Panc1 (cell line): ENCODE measurements at regions not wholly inside any gene's neighbourhood (a gene's known extent, or its start where the extent isn't known, plus 50 kb on each side); places are given as distances from the start of the nearest gene placed in this dataset.

Experiments used
- ATAC-seq: fragments of 200-7000 bp; cut with Tn5 transposase; 2 replicates; pipeline ENCODE4 v1.9.1; 2020; ENCODE audit warnings: mild to moderate bottlenecking, moderate library complexity
- BruUV-seq: library from RNA; stranded (reverse); fragments of 400-500 nt; replicated peaks from 2 replicates; lab custom pipeline; 2021; lab: Mats Ljungman, UMichigan
- CTCF ChIA-PET: fragments of 300-600 bp; sonication (Branson Sonifier 250); formaldehyde crosslinking; loops from one replicate; lab custom pipeline; 2022; ENCODE audit warnings: antibody characterized with exemption; lab: Charles Lee
- POLR2A ChIA-PET: fragments of 300-600 bp; sonication (Branson Sonifier 250); formaldehyde crosslinking; loops from one replicate; lab custom pipeline; 2022; ENCODE audit warnings: antibody characterized with exemption; lab: Charles Lee
- DNase-seq: peaks from one replicate; pipeline ENCODE4 v3.0.0-alpha.2; 2010; ENCODE audit warnings: low read depth, low spot score
- H3K27ac ChIP-seq: 2 replicates; pipeline ENCODE4 v1.5.1; 2011; ENCODE audit warnings: mild to moderate bottlenecking, low read length, inconsistent platforms
- H3K27me3 ChIP-seq: fragments of 200-500 bp; sonication (Bioruptor generic); 2 replicates; pipeline ENCODE4 v1.6.0; 2014; ENCODE audit warnings: low read length, inconsistent platforms; ENCODE audit not compliant: control insufficient read depth, insufficient read depth
- H3K36me3 ChIP-seq: fragments of 200-500 bp; sonication (Bioruptor generic); 2 replicates; pipeline ENCODE4 v1.5.1; 2014; ENCODE audit warnings: inconsistent platforms, mild to moderate bottlenecking, low read length, moderate library complexity; ENCODE audit not compliant: control insufficient read depth, insufficient read depth
- H3K4me1 ChIP-seq: 2 replicates; pipeline ENCODE4 v1.5.1; 2011; ENCODE audit warnings: inconsistent platforms, mild to moderate bottlenecking, low read length, moderate library complexity; ENCODE audit not compliant: control insufficient read depth, insufficient read depth
- H3K4me3 ChIP-seq, 2 experiments: 2 replicates each; pipeline ENCODE4 v1.5.1; 2011 to 2012; ENCODE audit warnings: low read depth in 2 of 2, low read length in 2 of 2, mild to moderate bottlenecking in 2 of 2, inconsistent platforms in 1 of 2, moderate library complexity in 1 of 2
- H3K9me3 ChIP-seq: fragments of 200-500 bp; sonication (Bioruptor generic); 2 replicates; pipeline ENCODE4 v1.5.1; 2014; ENCODE audit warnings: low read depth, mild to moderate bottlenecking, inconsistent platforms, low read length, moderate library complexity; ENCODE audit not compliant: control insufficient read depth, insufficient read depth
- CTCF ChIP-seq: fragments of 450-650 bp; IDR thresholded peaks from 2 replicates; pipeline ENCODE4 v1.5.1; 2017; ENCODE audit warnings: mild to moderate bottlenecking
- REST ChIP-seq, 2 experiments: IDR thresholded peaks; 2 replicates each; pipeline ENCODE4 v1.6.1; 2011 to 2012; ENCODE audit warnings: low read depth in 2 of 2, control low read depth in 1 of 2, low read length in 1 of 2, mild to moderate bottlenecking in 1 of 2, moderate library complexity in 1 of 2; ENCODE audit not compliant: insufficient read depth in 1 of 2
- TCF7L2 ChIP-seq: IDR thresholded peaks from 2 replicates; pipeline ENCODE4 v1.6.1; 2011; ENCODE audit warnings: mild to moderate bottlenecking, low read depth, low read length, inconsistent platforms
- in situ Hi-C: cut with HindIII; loops from 2 replicates; pipeline ENCODE4 v1.10.0; 2016; ENCODE audit warnings: low sequenced_read_pairs, low pct_unique_long_range_greater_than_20kb
- intact Hi-C: fragments of 100-400 bp; cut with micrococcal nuclease; formaldehyde crosslinking; loops from one replicate; pipeline ENCODE4 v1.10.0; 2022; ENCODE audit not compliant: unreplicated experiment

GRCh38 chr9:86600291-86600690, 246.1 kb upstream of the TUT7 start:
- Histone ChIP-seq H3K4me1 (no peaks in the 10 kb centered on the region), H3K27ac (no peak overlapping the region), H3K4me3 (no peak overlapping the region), H3K9me3 (no peaks in the 10 kb centered on the region), H3K27me3 (no peaks in the 10 kb centered on the region), H3K36me3 (no peaks in the 10 kb centered on the region)
- ATAC-seq, result no peak
- intact Hi-C loops, result no loop called here
- ChIA-PET CTCF (no interaction called here), POLR2A (no interaction called here)
- TF ChIP-seq REST (IDR thresholded peaks at IDR 0.05; ENCODE audit: insufficient read depth in 1 of 2, low read depth in 2 of 2, low read length in 1 of 2), result no peak
- in situ Hi-C loops, result no loop called here
- BruUV-seq, result no TSS peak
- no peak for DNase-seq

- Histone ChIP-seq H3K27me3 (no peaks in the 10 kb centered on the region), H3K9me3 (no peaks in the 10 kb centered on the region), H3K4me1 (no peaks in the 10 kb centered on the region), H3K36me3 (no peaks in the 10 kb centered on the region), H3K4me3 (no peak overlapping the region), H3K27ac (no peak overlapping the region)
- DNase-seq, result no peak
- no peak for ATAC-seq
- TF ChIP-seq REST (IDR thresholded peaks at IDR 0.05; ENCODE audit: insufficient read depth in 1 of 2, low read depth in 2 of 2, low read length in 1 of 2), result no peak
- TF ChIP-seq TCF7L2, result no peak
- no peak for TF ChIP-seq CTCF
- POLR2A ChIA-PET, result no interaction called here
- no TSS peak for BruUV-seq
- intact Hi-C loops (no loop called here), in situ Hi-C loops (no loop called here)
- CTCF ChIA-PET, result no interaction called here
Observed at GRCh38 chr9:86599561-86599960, 245.4 kb upstream of the TUT7 start.
